Ovary (tissue), 7 donors: ENCODE measurements at regions not wholly inside any gene's neighbourhood (a gene's known extent, or its start where the extent isn't known, plus 50 kb on each side); places are given as distances from the start of the nearest gene placed in this dataset.

ENCODE experiments used
- DNase-seq, 5 donors: peaks; one replicate each; pipeline ENCODE4 v3.0.0-alpha.2; 2019 to 2020
- H3K27ac ChIP-seq, 2 donors: fragments of 200-600 bp; one replicate each; pipeline versions ENCODE4 v1.5.1 to v1.8.0; 2019 to 2022
- H3K27me3 ChIP-seq: fragments of 200-600 bp; one replicate; pipeline ENCODE4 v1.8.0; 2022
- H3K36me3 ChIP-seq: fragments of 200-600 bp; sonication (generic); one replicate; pipeline ENCODE4 v1.5.1; 2019
- H3K4me1 ChIP-seq: one replicate; pipeline ENCODE4 v1.8.1; 2013; ENCODE audit warnings: mild to moderate bottlenecking, moderate library complexity; ENCODE audit not compliant: insufficient read depth
- H3K4me3 ChIP-seq: fragments of 200-600 bp; sonication (generic); one replicate; pipeline ENCODE4 v1.5.1; 2017
- H3K9me3 ChIP-seq, 2 donors: fragments of 200-600 bp in 1 of 2; sonication (generic) in 1 of 2; one replicate each; pipeline versions ENCODE4 v1.5.1 to v1.8.1; 2013 to 2019; ENCODE audit warnings: mild to moderate bottlenecking in 1 of 2, moderate library complexity in 1 of 2
- EP300 ChIP-seq: sonication (generic); formaldehyde crosslinking; IDR thresholded peaks from one replicate; pipeline ENCODE4 v1.6.1; 2017; ENCODE audit warnings: antibody characterized with exemption
- POLR2A ChIP-seq: fragments of 450-650 bp; IDR thresholded peaks from one replicate; pipeline ENCODE4 v1.6.1; 2017; ENCODE audit warnings: antibody characterized with exemption, mild to moderate bottlenecking, moderate library complexity
- WGBS, 3 donors: extraction: QIAGEN DNeasy Blood & Tissue Kit in 1 of 3; methylation state at CpG; one replicate each; pipeline versions ENCODE4 v1.1.5 to v1.1.7; 2013 to 2017; 5-methylcytosine and 5-hydroxymethylcytosine counted together
- intact Hi-C, 4 donors: fragments of 100-400 bp; cut with DNase I; formaldehyde crosslinking; loops; one replicate each; pipeline versions ENCODE4 v1.11.0 to v1.15.1; 2022 to 2023
- TF ChIP-seq, protein P1 (sequence below), 3 donors: fragments of 450-650 bp in 2 of 3; fragments of 200-600 bp in 1 of 3; IDR thresholded peaks; one replicate each; pipeline versions ENCODE4 v1.5.1 to v1.8.0; 2016 to 2022; ENCODE audit warnings: antibody characterized with exemption in 3 of 3, mild to moderate bottlenecking in 1 of 3
- donor health status: DM: no; HTN: no; CAD: no; lungs with moderate emphysema.
- donor health status: DM: no; HTN: no; CAD: no.
- donor health status: Bipolar disorder and iron deficiency.
- donor health status: DM: no; HTN: no; CAD: no.
- donor health status: DM: yes; HTN: yes; CAD: no.

- Histone ChIP-seq H3K4me3 (no peak overlapping the region), H3K36me3 (no peaks in the 10 kb centered on the region), H3K27me3 (no peaks in the 10 kb centered on the region), H3K27ac (no peak overlapping the region), H3K9me3 (no peaks in the 10 kb centered on the region), H3K4me1 (no peaks in the 10 kb centered on the region)
- no peak for DNase-seq
- intact Hi-C loops, result no loop called here
- 67 to 88% (median 76%) methylated on average over 2 of the region's 2 CpGs for WGBS, 3 donors
- no peak for TF ChIP-seq POLR2A
- TF ChIP-seq, protein P1, sequence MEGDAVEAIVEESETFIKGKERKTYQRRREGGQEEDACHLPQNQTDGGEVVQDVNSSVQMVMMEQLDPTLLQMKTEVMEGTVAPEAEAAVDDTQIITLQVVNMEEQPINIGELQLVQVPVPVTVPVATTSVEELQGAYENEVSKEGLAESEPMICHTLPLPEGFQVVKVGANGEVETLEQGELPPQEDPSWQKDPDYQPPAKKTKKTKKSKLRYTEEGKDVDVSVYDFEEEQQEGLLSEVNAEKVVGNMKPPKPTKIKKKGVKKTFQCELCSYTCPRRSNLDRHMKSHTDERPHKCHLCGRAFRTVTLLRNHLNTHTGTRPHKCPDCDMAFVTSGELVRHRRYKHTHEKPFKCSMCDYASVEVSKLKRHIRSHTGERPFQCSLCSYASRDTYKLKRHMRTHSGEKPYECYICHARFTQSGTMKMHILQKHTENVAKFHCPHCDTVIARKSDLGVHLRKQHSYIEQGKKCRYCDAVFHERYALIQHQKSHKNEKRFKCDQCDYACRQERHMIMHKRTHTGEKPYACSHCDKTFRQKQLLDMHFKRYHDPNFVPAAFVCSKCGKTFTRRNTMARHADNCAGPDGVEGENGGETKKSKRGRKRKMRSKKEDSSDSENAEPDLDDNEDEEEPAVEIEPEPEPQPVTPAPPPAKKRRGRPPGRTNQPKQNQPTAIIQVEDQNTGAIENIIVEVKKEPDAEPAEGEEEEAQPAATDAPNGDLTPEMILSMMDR (IDR thresholded peaks at IDR 0.05), result no peak
- TF ChIP-seq EP300, result no peak
Measured at GRCh38 chr7:20839196-20839735, 52.6 kb upstream of the SP8 start.

DNA sequence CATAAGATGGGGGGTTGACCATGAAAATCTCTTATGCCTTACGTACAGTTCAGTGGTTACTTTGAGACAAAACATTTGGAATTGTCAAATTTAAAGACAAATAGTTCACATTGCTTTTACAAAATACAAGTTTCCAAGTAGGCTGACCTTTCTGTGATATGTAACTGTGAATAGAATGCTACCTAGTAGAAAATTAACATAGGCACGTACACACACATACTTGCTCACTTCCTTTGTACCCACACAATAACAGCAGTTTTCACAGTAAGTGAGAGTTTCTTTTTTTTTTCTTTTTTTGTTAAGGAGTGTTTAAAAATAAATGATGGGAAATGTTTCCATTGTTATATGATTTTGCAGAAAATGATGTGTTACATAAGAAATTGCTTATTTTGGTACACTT lies 53.3 kb upstream of the SP8 start:
- H3K9me3 ChIP-seq, result no peaks in the 10 kb centered on the region
- WGBS, 3 donors, result 37 to 51% (median 50%) methylated on average over 2 of the region's 2 CpGs
- intact Hi-C loops, result no loop called here
- DNase-seq, result no peak
- H3K4me3 ChIP-seq, result no peak overlapping the region
- H3K27ac ChIP-seq, result no peak overlapping the region
- no peaks in the 10 kb centered on the region for H3K27me3 ChIP-seq
- TF ChIP-seq POLR2A, result no peak
- no peak for TF ChIP-seq EP300
- TF ChIP-seq, protein P1 (IDR thresholded peaks at IDR 0.05), result no peak
- H3K36me3 ChIP-seq, result no peaks in the 10 kb centered on the region
- H3K4me1 ChIP-seq, result no peaks in the 10 kb centered on the region

- DNase-seq, result no peak
- Histone ChIP-seq H3K36me3 (no peaks in the 10 kb centered on the region), H3K4me3 (no peak overlapping the region), H3K27ac (no peak overlapping the region), H3K4me1 (no peaks in the 10 kb centered on the region), H3K27me3 (no peaks in the 10 kb centered on the region), H3K9me3 (no peaks in the 10 kb centered on the region)
- TF ChIP-seq EP300 (no peak), POLR2A (no peak)
- TF ChIP-seq, protein P1 (IDR thresholded peaks at IDR 0.05), result no peak
- intact Hi-C loops, result no loop called here
- WGBS, 3 donors, result 80 to 86% (median 83%) methylated on average over 6 of the region's 6 CpGs
Measured at GRCh38 chr7:20846791-20847190, 60.1 kb upstream of the SP8 start.

DNA sequence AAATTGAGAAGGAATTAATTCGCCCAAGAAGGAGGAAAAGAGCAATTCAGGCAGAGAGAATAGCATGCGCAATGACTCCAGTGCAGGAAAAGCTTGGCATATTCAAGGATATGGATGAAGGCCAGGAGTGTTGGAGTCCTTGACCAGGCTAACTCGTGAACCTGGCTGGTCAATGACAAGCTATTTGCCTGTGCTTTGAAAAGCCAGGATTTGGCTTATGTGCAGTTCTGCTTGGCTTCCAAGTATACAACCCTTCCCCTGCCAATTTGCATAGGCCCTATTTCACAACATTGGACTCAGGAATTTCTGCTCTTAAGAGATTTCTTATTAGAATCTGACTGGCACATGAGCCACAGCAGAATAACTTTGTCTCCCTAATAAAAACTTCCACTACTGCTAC lies 72.3 kb upstream of the SP8 start:
- DNase-seq, result no peak
- Histone ChIP-seq H3K27ac (no peak overlapping the region), H3K4me3 (no peak overlapping the region), H3K4me1 (no peaks in the 10 kb centered on the region), H3K9me3 (no peaks in the 10 kb centered on the region), H3K27me3 (no peaks in the 10 kb centered on the region), H3K36me3 (no peaks in the 10 kb centered on the region)
- 42 to 56% (median 48%) methylated on average over 3 of the region's 3 CpGs for WGBS, 3 donors
- intact Hi-C loops, result no loop called here
- TF ChIP-seq, protein P1 (IDR thresholded peaks at IDR 0.05), result no peak
- TF ChIP-seq EP300, result no peak
- TF ChIP-seq POLR2A, result no peak
